ENCODE measurements at regions not wholly inside any gene's neighbourhood (a gene's known extent, or its start where the extent isn't known, plus 50 kb on each side); places are given as distances from the start of the nearest gene placed in this dataset.
"Not testable (repeated sequence)": the region's sequence is repeated elsewhere in the genome, so short reads cannot be mapped to it uniquely, and the experiment has no call there.

DNA sequence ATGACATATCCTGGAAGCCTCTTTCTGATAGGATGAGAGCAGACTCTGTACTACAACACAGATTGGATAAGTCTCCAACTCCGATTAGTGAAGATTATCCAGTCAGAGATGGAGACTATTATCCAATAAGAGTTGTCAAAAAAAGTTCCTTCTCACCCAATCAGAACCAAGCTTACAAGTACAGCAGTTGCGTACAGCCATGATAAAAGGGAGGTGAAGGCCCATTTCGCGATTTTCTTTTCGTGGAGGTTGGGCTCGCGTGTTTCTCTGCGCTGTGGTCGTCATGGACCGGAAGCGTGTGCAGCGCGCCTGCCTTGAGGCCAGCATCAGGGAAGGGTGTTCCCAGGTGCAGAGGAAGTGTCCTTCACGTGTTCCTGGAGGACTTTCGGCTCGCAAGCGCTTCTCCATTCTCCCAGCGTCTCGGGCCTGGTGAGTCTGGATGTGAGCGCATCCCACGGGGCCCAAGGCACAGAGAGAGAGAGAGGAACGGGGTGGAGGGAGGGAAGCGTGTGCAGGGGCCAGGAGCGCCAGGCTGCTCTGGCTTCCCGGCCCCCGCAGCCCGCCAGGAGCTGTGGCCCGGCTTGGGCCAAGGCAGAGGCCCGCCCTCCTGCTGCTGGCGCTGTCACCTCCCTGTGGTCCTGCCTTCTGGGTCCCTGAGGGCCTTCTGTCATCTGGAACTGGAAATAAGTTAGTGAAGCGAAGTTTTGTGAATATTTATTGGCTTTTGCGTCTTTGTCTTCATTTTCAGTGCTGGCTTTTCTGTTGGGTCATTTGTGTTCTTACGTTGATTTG, 53.9 kb downstream of the CDRT15L2 start:
- not testable (repeated sequence) for DNase-seq

- DNase-seq = not testable (repeated sequence)
Observed at GRCh38 chr17:20640147-20640546, 60.6 kb downstream of the CDRT15L2 start.

- not testable (repeated sequence) for DNase-seq
Observed at GRCh38 chr17:20646661-20647272, 67.2 kb downstream of the CDRT15L2 start.

GRCh38 chr17:20649097-20649767, 69.7 kb downstream of the CDRT15L2 start:
- not testable (repeated sequence) for DNase-seq

- DNase-seq = not testable (repeated sequence)
Observed at GRCh38 chr17:20651022-20651421, 71.5 kb downstream of the CDRT15L2 start.

GRCh38 chr17:20651736-20652135, 72.2 kb downstream of the CDRT15L2 start:
- DNase-seq = not testable (repeated sequence)

GRCh38 chr17:20653391-20653790, 73.9 kb downstream of the CDRT15L2 start:
- not testable (repeated sequence) for DNase-seq

DNA sequence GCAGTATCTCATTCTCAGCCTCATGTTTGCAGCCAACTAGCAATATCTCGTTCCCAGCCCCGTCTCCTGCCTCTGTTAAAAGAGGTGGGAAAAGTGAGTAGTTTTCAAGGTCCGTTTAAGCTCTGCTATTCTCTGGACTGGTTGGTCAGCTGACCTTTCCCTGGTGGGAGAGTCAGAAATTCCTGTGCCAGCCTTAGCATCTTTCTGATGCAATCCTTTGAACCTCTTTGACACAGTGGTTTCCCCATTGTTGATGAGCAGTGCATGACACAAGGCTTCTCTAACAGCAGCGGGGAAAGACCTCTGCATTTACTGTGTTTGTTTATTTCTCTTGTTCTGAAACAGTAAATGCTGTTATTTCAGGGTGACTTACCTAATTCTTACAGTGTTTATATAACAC, 74.6 kb downstream of the CDRT15L2 start:
- DNase-seq = not testable (repeated sequence)

- DNase-seq = not testable (repeated sequence)
Observed at GRCh38 chr17:20654575-20654974, 75.1 kb downstream of the CDRT15L2 start.

DNA sequence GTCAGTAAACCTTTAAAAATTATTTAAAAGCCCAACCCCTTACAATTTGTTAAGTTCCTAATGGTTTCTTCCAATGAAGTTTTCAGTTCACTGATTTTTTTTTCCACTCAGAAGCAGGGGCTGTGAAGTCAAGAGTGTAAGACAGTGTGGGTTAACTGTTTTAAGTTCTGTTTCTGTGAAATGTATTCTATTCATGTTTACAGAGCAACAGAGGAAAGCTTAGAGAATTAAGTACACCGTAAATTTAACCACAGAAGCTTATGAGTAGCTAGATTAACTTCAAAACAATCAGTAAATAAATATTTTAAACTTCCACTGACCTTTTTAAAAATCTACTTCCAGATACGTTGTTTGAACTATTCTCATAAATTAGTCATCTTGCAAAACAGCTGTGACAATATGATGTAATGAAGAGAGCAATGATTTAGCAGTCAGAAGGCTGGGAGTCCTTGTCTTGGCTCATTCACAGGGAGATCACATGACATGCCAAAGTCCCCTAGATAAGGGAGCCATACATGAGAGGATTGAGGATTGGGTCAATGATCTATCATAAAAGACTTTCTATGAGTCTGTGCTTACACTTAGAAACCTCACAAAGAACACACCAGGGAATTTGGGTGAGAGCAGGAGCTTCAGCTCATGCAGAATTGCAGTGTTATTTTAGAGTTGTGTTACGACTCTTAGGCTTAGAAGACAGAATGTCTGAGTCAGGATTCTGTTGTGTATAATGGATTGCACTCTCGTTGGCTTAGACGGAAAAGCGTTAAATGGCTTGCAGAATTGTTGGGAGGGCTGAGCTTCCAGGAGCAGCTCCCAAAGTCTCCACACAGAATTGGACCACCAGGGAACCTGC, 85.8 kb downstream of the CDRT15L2 start:
- DNase-seq = not testable (repeated sequence)

DNA sequence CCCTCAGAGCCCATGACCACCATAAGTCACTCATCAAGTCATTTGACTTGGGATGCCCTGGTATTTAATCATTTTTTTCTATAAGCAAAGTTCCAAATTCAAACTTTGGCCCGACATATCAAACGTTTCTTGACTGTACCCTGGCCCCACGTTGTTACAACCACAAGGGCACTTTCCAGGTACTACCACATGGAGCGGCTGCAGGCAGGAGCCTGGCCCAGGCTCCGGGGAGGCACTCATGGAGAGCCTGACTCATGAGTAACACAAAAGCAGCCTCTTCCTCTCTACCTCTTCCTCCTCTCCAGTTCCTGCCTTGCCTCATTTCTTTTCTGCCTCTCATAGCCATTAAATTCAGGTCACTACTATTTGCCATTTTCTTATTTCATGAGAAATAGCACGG, 87.2 kb downstream of the CDRT15L2 start:
- DNase-seq = not testable (repeated sequence)

DNA sequence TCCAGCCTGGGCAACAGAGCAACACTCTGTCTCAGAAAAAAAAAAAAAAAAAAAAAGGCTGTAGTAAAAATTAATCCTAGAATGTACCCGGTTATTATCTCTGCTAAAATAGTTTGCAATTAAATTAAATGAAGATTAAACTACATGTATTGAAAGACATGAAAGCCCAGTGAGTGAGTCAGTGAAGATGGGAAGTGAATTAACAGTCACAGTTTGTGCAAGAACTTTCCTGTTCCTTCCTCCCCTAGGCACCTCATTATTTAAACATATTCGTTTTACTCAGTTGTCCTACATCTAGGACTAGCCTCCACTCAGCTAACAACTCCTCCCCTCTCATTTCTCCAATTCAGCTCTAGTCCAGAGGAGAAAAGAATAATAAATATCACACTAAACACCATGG, 88.2 kb downstream of the CDRT15L2 start:
- not testable (repeated sequence) for DNase-seq

GRCh38 chr17:20668316-20668715, 88.8 kb downstream of the CDRT15L2 start:
- not testable (repeated sequence) for DNase-seq

- DNase-seq = not testable (repeated sequence)
Observed at GRCh38 chr17:20668868-20669267, 89.3 kb downstream of the CDRT15L2 start.

- DNase-seq = not testable (repeated sequence)
Observed at GRCh38 chr17:20670506-20670905, 91.0 kb downstream of the CDRT15L2 start.

- not testable (repeated sequence) for DNase-seq
Observed at GRCh38 chr17:20674374-20674773, 94.8 kb downstream of the CDRT15L2 start.

DNA sequence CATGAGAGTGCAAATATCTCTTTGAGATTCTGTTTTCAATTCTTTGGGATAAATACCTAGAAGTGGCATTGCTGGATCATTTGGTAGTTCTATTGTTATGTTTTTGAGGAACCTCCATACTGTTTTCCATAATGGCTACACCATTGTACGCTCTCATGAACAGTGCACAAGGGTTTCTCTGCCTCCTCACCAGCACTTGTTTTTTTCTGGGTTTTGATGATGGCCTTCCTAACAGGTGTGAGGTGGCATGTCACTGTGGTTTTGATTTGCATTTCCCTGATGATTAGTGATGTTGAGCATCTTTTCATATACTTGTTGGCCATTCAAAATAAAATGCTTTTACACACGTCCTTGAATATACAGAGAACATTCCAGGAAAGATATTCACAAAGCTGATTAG, 96.2 kb downstream of the CDRT15L2 start:
- DNase-seq = not testable (repeated sequence)

DNA sequence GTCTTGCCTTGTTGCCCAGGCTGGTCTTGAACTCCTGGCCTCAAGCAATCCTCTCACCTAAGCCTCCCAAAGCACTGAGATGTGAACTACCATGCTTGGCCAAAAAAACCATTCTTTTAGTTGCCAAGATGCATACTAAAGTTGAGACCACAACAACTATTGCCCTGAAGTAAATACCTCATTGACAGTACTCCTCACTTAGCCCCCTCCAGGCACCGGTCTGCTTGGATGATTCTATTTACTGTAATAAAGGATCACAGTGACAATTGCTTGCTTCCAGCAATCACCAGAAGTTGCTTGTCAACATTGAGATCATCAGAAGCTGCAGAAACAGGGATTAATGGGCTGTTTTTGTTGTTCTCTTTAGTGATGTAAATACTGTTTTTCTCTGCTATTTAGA, 97.1 kb downstream of the CDRT15L2 start:
- DNase-seq = not testable (repeated sequence)

DNA sequence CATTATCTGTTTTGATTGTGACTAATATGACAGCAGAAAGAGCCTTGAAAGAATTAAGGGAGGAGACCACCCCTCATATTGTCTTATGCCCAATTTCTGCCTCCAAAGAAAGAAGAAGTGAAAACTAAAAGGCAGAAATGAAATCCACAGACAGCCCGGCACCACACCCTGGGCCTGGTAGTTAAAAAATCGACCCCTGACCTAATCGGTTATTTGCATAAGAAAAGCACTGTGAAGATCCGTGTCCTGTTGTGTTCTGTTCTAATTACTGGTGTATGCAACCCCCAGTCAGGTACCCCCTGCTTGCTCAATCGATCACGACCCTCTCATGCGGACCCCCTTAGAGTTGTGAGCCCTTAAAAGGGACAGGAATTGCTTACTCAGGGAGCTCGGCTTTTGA, 97.9 kb downstream of the CDRT15L2 start:
- not testable (repeated sequence) for DNase-seq

DNA sequence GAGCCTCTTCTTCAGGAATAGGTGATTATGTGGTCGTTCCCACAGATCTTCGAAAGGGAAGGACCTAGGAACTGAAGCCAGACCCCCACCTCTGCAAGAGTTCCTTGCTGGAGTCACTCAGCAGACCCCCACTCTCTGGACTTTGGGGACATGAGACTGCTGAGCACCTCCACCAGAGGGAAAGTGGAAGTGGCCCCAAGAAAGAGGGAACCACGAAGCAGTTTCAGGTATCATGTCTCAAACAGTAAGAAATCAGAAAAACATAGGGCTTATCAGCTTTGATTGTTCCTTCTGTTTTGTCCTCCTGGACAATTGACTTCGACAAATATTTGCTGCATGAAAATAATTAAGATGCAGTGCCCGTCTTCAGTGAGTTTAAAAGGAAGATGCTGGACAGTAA, 98.9 kb downstream of the CDRT15L2 start:
- DNase-seq = not testable (repeated sequence)

- DNase-seq = not testable (repeated sequence)
Observed at GRCh38 chr17:20681746-20682722, 102.5 kb downstream of the CDRT15L2 start.
